Skin of body (tissue), 1 donor: ENCODE measurements at regions not wholly inside any gene's neighbourhood (a gene's known extent, or its start where the extent isn't known, plus 50 kb on each side); places are given as distances from the start of the nearest gene placed in this dataset.

Experiments
- DNase-seq: peaks from one replicate; lab custom pipeline; 2025; lab: John Stamatoyannopoulos, UW

DNA sequence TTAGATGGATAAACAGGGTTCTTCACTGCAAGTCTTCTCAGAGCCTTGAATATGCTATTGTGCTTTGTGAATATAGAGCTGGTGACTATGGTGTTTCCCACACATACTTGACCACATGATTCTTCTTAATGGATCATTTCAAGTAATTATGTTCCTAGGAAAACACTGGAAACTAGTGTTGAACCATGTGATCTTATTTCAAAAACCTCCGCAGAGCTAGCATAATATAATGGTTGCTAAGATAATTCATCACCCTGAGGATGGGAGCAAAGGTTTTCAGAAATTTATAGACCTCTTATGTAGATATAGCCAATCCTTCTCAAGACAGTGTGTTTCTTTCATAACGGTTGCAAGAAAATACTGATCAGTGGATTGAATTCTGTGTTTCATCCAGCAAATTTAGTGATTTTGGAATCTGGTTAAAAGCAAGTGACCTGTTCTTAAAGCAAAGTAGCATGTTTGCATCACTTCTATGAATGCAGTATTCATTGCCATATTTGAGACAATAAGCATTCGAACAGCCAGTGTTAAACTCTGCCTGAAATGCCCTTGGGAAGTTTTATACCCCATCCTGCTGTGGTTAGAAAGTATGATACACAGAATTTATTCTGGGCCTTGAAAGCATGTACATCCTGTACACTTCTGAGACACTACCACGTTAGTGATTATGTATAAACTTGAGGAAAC, 341.0 kb upstream of the E2F7 start:
- DNase-seq = no peak

DNA sequence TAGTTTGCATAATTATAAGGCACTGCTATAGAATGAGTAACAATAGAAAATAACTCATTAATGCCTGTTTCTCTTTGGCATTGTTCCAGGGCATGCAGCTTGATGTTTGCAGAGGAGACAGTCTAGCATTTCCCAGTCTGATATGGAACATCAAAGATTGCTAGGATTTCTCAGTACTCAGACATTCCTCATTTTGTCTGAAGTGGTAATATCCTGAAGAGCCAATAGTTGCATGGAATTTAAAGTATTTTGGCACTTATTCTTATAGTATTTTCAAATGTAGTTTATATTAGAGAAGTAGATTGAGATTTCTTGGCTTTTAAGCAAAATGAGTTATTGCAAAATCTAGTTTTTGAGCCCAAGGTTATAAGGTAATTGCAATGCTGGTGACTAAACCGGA, 337.3 kb upstream of the E2F7 start:
- peak; percentile 54 for DNase-seq

- no peak for DNase-seq
Observed at GRCh38 chr12:77401770-77402081, 336.4 kb upstream of the E2F7 start.

DNA sequence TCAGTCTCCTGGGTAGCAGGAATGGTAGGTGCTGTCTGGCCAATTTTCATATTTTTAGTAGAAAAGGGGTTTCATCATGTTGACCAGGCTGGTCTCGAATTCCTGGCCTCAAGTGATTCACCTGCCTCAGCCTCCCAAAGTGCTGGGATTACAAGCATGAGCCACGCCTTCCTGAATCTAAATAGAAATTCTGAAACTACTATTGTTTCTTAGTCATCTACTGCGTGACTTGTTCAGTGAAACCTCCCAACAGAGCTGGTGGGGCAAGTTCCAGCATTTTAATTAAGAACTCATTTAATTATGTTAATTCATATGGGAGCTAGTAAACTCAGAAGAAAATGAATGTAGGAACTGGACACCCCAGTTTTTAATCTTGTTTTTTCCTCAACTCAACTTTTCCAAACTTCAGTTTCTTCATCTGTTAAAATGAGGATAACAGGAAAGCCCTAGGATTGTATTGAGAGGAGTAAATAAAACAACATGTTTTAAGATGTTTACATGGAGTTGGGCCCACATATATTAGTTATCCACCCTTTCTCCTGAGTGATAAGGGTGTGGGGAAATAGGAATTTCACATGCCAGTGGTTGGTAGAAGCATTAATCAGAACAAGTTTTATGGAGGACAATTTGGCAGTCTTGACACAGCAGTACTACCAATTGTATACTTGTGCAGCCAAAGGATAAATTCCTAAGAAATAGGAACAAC, 335.8 kb upstream of the E2F7 start:
- no peak for DNase-seq

DNA sequence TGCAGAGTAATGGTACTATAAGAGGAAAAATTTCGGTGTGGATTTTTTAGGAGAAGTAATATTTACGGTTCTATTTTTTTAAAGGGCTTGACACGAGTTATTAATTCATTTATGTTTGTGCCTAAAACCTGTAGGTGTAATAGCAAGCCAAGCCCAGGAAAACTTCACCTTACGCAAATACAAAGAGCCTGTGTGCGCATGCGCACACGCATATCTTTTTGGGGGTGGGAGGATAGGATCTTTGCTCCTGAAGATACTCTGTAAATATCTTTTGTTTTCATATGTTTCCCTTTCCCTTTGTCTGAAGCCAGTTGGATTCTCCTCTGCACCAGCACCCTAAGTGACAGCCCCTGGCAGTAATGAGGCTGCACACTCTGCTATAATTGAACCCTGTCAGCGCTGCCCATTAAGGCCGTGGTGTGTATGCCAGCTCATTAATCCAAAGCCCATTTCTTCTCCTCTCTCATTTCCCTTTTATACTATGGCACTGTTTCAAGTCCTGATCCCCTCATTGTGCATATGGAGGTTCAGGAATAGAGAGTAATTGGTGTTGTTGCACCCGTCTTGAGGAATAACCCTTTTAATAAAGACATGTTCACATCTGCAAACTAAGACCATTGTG, 327.2 kb upstream of the E2F7 start:
- DNase-seq = no peak

- DNase-seq = no peak
Observed at GRCh38 chr12:77388445-77389265, 323.3 kb upstream of the E2F7 start.

DNA sequence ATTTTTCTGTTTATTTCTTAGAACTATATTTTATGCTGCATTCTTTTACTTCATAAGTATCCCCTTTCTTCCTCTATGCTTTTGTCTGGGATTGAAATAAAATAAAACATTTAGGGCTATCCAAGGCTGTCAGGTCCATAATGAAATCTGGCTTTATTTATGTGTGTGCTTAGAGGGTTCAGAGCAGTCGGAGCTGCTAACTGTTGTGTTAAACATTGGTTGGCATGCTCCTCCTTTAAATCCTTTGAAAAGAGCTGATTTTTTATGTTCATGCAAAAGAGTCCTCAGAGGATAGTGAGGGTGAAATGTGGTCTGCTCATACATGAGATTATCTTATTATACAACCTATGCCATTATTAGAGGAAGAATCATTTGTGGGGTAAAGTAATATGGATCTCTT, 322.3 kb upstream of the E2F7 start:
- no peak for DNase-seq

DNA sequence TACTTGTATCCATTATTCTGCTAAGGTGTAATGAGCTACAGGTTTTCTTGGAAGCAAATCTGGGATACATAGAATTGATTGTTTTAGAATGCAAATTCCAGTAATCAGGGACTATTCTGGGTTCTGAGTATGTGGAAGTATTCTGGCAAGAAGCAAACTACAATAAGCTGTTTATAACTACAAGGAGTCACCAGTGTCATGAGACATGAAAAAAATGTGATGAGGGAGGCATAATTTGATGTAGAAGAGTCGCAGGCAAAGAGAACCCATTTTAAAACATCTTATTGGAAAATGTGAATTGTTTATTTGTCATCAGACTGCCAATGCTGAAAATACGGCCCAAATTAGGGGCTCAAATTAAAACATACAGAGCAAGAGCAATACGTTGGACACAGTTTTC, 321.8 kb upstream of the E2F7 start:
- no peak for DNase-seq

GRCh38 chr12:77384941-77385340, 319.6 kb upstream of the E2F7 start:
- DNase-seq = no peak

DNA sequence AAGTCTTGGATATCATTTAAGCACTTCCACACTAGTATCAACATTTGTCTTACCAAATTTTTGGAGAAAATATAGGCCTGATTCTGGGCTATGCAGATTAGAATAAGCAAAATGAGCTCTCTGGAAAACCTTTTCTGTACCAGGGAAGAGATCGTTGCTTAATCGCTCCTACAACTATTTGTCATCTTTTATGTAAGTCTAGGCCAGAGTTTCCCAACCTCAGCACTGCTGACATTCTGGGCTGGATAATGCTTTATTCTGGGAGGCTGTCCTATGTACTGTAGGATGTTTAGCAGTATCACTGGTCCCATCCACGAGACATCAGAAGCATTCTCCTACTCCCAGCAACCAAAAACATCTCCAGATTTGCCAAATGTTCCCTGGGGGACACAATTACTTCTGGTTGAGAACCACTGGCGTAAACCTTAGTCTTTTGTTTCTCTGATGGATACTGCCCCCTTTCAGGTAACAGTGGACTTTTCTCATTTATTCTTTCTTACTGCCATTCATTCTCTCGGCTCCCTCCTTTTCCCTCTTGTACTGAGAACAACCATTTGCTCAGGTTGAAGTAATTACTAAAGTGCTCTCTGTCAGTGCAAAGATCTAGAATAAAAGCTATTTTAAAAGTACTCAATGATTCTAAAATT, 316.9 kb upstream of the E2F7 start:
- no peak for DNase-seq

DNA sequence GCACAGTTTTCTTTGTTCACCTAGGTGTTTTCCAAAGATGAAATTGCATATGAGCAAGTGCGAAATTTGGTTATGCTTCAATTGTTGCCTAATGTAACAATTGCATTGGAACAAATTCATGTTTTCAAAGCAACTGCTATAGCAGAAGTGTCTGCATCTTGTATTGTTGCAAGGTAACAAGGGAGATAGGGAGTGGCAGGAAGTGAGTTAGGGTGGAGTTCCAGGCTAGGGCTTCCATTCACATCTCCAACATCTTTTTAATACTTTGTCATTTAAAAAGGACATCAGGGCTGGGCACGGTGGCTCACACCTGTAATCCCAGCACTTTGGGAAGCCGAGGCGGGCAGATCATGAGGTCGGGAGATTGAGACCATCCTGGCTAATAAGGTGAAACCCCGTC, 312.3 kb upstream of the E2F7 start:
- no peak for DNase-seq

GRCh38 chr12:77377116-77377515, 311.7 kb upstream of the E2F7 start:
- no peak for DNase-seq

- no peak for DNase-seq
Observed at GRCh38 chr12:77374673-77375072, 309.3 kb upstream of the E2F7 start.

DNA sequence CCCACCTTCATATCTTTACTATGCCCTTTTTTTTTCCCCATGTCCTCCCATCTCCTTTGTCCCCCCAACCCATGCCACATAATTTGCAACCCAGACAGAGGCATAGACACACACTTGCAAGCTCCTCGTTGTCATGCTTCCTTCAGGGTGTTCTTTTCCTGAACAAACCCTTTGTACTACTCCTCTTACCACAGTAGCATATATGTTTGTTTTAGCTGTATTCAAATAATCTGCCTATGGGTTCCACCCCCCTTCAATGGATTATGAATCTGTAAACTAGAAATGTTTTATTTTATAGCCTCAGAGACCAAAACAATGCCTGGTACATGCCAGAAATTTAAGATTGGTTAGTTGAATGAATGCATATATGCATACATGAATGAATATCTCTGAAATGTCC, 307.1 kb upstream of the E2F7 start:
- DNase-seq = no peak

DNA sequence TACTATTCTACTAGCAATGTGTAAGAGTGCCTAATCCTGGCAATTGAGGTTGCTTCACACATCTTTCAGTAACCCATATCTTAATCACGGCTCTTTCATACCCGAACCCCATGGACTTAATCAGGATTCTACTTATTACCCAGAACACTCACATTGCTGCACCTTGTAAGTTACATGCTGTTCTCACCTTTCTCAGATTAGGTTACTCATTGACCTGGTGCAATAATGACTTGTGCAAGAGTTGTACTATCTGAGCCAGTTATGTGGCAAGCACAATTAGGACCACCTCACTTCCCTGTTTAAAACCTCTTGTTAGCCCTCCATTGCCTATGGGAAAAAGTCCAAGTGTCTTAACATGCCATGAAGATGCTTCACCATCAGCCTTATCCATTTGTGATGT, 306.7 kb upstream of the E2F7 start:
- DNase-seq = no peak

DNA sequence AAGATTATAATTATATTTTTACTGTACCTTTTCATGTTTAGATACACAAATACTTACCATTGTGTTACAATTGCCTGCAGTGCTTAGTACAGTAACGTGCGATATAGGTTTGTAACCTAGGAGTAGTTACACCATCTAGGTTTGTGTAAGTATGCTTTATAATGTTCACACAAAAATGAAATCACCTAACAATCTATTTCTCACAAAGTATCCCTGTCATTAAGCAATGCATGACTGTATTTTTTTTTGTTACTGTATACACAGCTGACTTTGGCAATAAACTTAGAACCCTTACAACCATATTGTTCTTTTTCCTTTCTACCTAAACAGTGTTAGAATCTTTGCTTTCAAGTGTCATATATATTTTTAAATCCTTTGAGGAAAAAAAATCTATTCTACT, 303.0 kb upstream of the E2F7 start:
- DNase-seq = no peak

- DNase-seq = no peak
Observed at GRCh38 chr12:77366616-77367015, 301.2 kb upstream of the E2F7 start.

DNA sequence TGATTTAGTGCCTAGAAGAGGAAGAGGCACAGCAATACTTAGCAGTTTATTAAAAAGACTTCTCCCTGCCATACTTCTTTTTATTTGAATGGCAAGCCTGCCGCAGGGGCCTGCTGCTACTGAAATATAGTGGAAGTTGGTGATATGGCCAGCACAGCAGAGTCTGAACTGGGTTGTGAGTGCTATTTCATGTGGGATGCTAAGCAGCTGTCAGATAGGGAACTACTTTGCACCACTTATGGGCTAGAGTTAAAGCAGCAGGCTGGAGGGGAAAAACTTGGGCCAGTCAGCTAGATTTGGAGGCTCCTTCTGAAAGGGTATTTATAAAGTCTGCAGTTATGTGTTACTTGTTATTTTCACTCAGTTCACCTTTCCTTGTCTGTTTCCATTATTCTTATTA, 299.0 kb upstream of the E2F7 start:
- no peak for DNase-seq

DNA sequence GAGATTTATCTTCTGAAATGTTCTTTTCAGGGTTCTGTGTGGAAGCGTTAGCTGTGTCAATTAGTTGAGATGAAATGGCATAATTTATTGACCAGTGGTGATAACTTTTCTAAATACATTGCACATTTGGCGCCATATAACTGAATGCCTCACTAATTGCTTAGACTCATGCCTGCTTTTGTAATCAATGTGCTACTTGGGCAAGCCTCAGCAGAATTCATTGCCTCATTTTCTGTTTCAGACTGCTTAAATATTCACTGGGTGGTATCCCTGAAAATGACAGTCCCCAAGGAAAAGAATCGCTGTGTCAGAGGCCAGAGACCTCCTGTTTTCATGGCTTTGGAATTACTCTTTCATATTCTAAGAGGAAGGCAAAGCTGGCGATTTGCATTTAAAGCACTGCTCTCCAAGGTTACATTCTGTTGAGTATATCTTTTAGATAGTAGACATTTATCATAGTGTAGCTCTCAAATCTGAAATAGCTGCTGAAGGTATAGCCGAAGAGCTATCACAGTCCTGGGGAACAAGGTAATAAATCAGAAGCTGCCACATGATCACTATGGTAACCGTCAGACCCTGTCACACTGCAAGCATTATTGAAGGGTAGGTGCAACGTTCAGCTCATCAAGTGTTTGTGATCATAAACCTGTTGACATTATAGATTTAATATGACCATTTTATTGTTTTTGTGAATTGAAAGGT, 297.3 kb upstream of the E2F7 start:
- DNase-seq = no peak

GRCh38 chr12:77357655-77358054, 292.3 kb upstream of the E2F7 start:
- DNase-seq = no peak

DNA sequence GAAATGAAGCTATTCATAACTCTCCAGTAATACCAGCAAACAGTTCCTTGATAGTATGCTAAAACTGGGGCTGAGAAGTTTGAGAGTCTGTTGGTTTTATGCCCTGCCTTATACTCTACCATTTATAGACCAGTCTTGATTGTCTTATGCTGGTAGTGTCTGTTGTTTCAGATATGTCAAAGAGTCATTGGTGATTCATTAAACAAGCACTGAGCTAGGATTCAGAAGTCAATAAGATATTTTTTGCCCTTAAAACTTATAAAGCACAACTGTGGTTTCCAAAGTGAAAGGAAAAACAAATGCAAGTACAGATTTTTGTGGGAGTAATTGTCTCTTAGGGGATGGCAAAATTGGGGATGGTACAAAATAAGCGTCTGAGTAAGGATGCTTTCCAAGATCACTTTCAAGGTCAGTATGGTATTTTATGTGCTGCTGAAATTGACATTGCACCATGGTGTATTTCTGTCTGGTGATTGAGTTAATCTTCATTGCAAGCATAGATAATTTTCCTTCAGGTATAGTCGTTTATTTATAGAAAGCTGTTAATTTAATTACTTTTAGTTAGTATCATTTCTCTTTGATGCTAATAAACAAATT, 289.5 kb upstream of the E2F7 start:
- no peak for DNase-seq
